ENCODE measurements at regions not wholly inside any gene's neighbourhood (a gene's known extent, or its start where the extent isn't known, plus 50 kb on each side); places are given as distances from the start of the nearest gene placed in this dataset.

GRCh38 chr3:135860761-135861160 is 104.8 kb upstream of the PPP2R3A start:
- H2AFZ ChIP-seq (ENCODE audit: low read depth, low read length) = no peak overlapping the region
- ATAC-seq (ENCODE audit: insufficient read depth, low read depth) = no peak
- no peak overlapping the region for H3K4me2 ChIP-seq (ENCODE audit: insufficient read depth, low read length)
- H3K79me2 ChIP-seq (ENCODE audit: insufficient read depth, low read length) = no peaks in the 10 kb centered on the region
- no peak for DNase-seq
- H3K4me3 ChIP-seq (ENCODE audit: low read depth in 1 of 2, low read length in 2 of 2) = no peak overlapping the region
- no peaks in the 10 kb centered on the region for H3K36me3 ChIP-seq (ENCODE audit: insufficient read depth, low read length)
- no peak for TF ChIP-seq EZH2 (IDR thresholded peaks at IDR 0.05; ENCODE audit: borderline replicate concordance, low read depth, low read length, severe bottlenecking)
- TF ChIP-seq CTCF (IDR thresholded peaks at IDR 0.05; ENCODE audit: borderline replicate concordance, extremely low read depth, low read length, poor library complexity, severe bottlenecking) = no peak
- H3K9me3 ChIP-seq (ENCODE audit: insufficient read depth, low read length, severe bottlenecking) = no peaks in the 10 kb centered on the region
- no peaks in the 10 kb centered on the region for H3K4me1 ChIP-seq (ENCODE audit: insufficient read depth, low read length)
- H3K9ac ChIP-seq (ENCODE audit: low read depth, low read length) = no peak overlapping the region
- no peaks in the 10 kb centered on the region for H4K20me1 ChIP-seq (ENCODE audit: insufficient read depth, low read length)
- H3K27me3 ChIP-seq (ENCODE audit: insufficient read depth, low read length, poor library complexity) = peaks cover 13% of the 10 kb centered on the region
- no peak overlapping the region for H3K27ac ChIP-seq (ENCODE audit: low read length)

GRCh38 chr3:135862361-135862760 is 103.2 kb upstream of the PPP2R3A start:
- Histone ChIP-seq H4K20me1 (ENCODE audit: insufficient read depth, low read length) (no peaks in the 10 kb centered on the region), H3K4me2 (ENCODE audit: insufficient read depth, low read length) (no peak overlapping the region), H3K4me3 (ENCODE audit: low read depth in 1 of 2, low read length in 2 of 2) (no peak overlapping the region), H3K27me3 (ENCODE audit: insufficient read depth, low read length, poor library complexity) (peaks cover 13% of the 10 kb centered on the region), H3K9me3 (ENCODE audit: insufficient read depth, low read length, severe bottlenecking) (no peaks in the 10 kb centered on the region), H3K27ac (ENCODE audit: low read length) (no peak overlapping the region), H3K79me2 (ENCODE audit: insufficient read depth, low read length) (no peaks in the 10 kb centered on the region), H3K9ac (ENCODE audit: low read depth, low read length) (no peak overlapping the region), H2AFZ (ENCODE audit: low read depth, low read length) (no peak overlapping the region), H3K4me1 (ENCODE audit: insufficient read depth, low read length) (no peaks in the 10 kb centered on the region), H3K36me3 (ENCODE audit: insufficient read depth, low read length) (no peaks in the 10 kb centered on the region)
- no peak for DNase-seq
- TF ChIP-seq CTCF (IDR thresholded peaks at IDR 0.05; ENCODE audit: borderline replicate concordance, extremely low read depth, low read length, poor library complexity, severe bottlenecking) (no peak), EZH2 (IDR thresholded peaks at IDR 0.05; ENCODE audit: borderline replicate concordance, low read depth, low read length, severe bottlenecking) (no peak)
- ATAC-seq (ENCODE audit: insufficient read depth, low read depth) = no peak

GRCh38 chr3:135864060-135864459 is 101.5 kb upstream of the PPP2R3A start:
- Histone ChIP-seq H4K20me1 (ENCODE audit: insufficient read depth, low read length) (no peaks in the 10 kb centered on the region), H2AFZ (ENCODE audit: low read depth, low read length) (no peak overlapping the region), H3K4me1 (ENCODE audit: insufficient read depth, low read length) (no peaks in the 10 kb centered on the region), H3K4me2 (ENCODE audit: insufficient read depth, low read length) (no peak overlapping the region), H3K36me3 (ENCODE audit: insufficient read depth, low read length) (no peaks in the 10 kb centered on the region), H3K9me3 (ENCODE audit: insufficient read depth, low read length, severe bottlenecking) (no peaks in the 10 kb centered on the region), H3K9ac (ENCODE audit: low read depth, low read length) (no peak overlapping the region), H3K79me2 (ENCODE audit: insufficient read depth, low read length) (no peaks in the 10 kb centered on the region), H3K27me3 (ENCODE audit: insufficient read depth, low read length, poor library complexity) (peaks cover 15% of the 10 kb centered on the region), H3K4me3 (ENCODE audit: low read depth in 1 of 2, low read length in 2 of 2) (no peak overlapping the region), H3K27ac (ENCODE audit: low read length) (no peak overlapping the region)
- TF ChIP-seq EZH2 (IDR thresholded peaks at IDR 0.05; ENCODE audit: borderline replicate concordance, low read depth, low read length, severe bottlenecking) (no peak), CTCF (IDR thresholded peaks at IDR 0.05; ENCODE audit: borderline replicate concordance, extremely low read depth, low read length, poor library complexity, severe bottlenecking) (no peak)
- DNase-seq = no peak
- ATAC-seq (ENCODE audit: insufficient read depth, low read depth) = no peak

GRCh38 chr3:135865085-135865484 is 100.4 kb upstream of the PPP2R3A start:
- TF ChIP-seq CTCF (IDR thresholded peaks at IDR 0.05; ENCODE audit: borderline replicate concordance, extremely low read depth, low read length, poor library complexity, severe bottlenecking) (no peak), EZH2 (IDR thresholded peaks at IDR 0.05; ENCODE audit: borderline replicate concordance, low read depth, low read length, severe bottlenecking) (no peak)
- no peaks in the 10 kb centered on the region for H4K20me1 ChIP-seq (ENCODE audit: insufficient read depth, low read length)
- ATAC-seq (ENCODE audit: insufficient read depth, low read depth) = no peak
- H3K4me2 ChIP-seq (ENCODE audit: insufficient read depth, low read length) = no peak overlapping the region
- H3K9me3 ChIP-seq (ENCODE audit: insufficient read depth, low read length, severe bottlenecking) = no peaks in the 10 kb centered on the region
- no peaks in the 10 kb centered on the region for H3K4me1 ChIP-seq (ENCODE audit: insufficient read depth, low read length)
- H2AFZ ChIP-seq (ENCODE audit: low read depth, low read length) = no peak overlapping the region
- peaks cover 9% of the 10 kb centered on the region for H3K27me3 ChIP-seq (ENCODE audit: insufficient read depth, low read length, poor library complexity)
- H3K36me3 ChIP-seq (ENCODE audit: insufficient read depth, low read length) = no peaks in the 10 kb centered on the region
- no peaks in the 10 kb centered on the region for H3K79me2 ChIP-seq (ENCODE audit: insufficient read depth, low read length)
- no peak overlapping the region for H3K27ac ChIP-seq (ENCODE audit: low read length)
- H3K9ac ChIP-seq (ENCODE audit: low read depth, low read length) = no peak overlapping the region
- H3K4me3 ChIP-seq (ENCODE audit: low read depth in 1 of 2, low read length in 2 of 2) = no peak overlapping the region
- DNase-seq = no peak

Data from DND-41 (cell line).